Loucy (cell line): ENCODE measurements at regions not wholly inside any gene's neighbourhood (a gene's known extent, or its start where the extent isn't known, plus 50 kb on each side); places are given as distances from the start of the nearest gene placed in this dataset.
"Not testable (repeated sequence)": the region's sequence is repeated elsewhere in the genome, so short reads cannot be mapped to it uniquely, and the experiment has no call there.

Experiments
- CTCF ChIP-seq: fragments of 200-600 bp; sonication (generic); conservative IDR thresholded peaks from 2 replicates; pipeline ENCODE4 v1.5.1; 2014; ENCODE audit warnings: mild to moderate bottlenecking, antibody characterized with exemption, low read length
- EZH2phosphoT487 ChIP-seq: fragments of 200-600 bp; IDR thresholded peaks from 2 replicates; pipeline ENCODE4 v1.6.1; 2018; ENCODE audit warnings: antibody characterized with exemption, mild to moderate bottlenecking, moderate library complexity, borderline replicate concordance

GRCh38 chr11:37431633-37432230, 833.7 kb upstream of the RAG2 start:
- TF ChIP-seq CTCF, EZH2phosphoT487: not testable (repeated sequence)
